A549 (cell line): ENCODE measurements at regions not wholly inside any gene's neighbourhood (a gene's known extent, or its start where the extent isn't known, plus 50 kb on each side); places are given as distances from the start of the nearest gene placed in this dataset.

Experiments
- ATAC-seq, 2 experiments: fragments of 200-7000 bp in 1 of 2; fragments of >200 bp in 1 of 2; cut with Nextera tagmentation in 1 of 2; cut with Tn5 transposase in 1 of 2; 3 replicates each; pipeline versions ENCODE4 v1.8.0 to v1.9.1; 2018 to 2020; ENCODE audit warnings: mild to moderate bottlenecking in 1 of 2, moderate library complexity in 1 of 2
- CTCF ChIA-PET: fragments of 300-600 bp; sonication (Branson Sonifier 250); formaldehyde crosslinking; extraction: SDS; loops from one replicate; lab custom pipeline; 2021; ENCODE audit warnings: antibody characterized with exemption, inconsistent platforms; lab: Yijun Ruan, JAX
- POLR2A ChIA-PET: fragments of 350-600 bp; formaldehyde crosslinking; extraction: SDS; loops from one replicate; lab custom pipeline; 2021; ENCODE audit warnings: antibody characterized with exemption, inconsistent platforms; lab: Yijun Ruan, JAX
- DNase-seq, 2 experiments: peaks; one replicate each; pipeline versions ENCODE4 v3.0.0 to v3.0.0-alpha.2; 2011 to 2016; ENCODE audit warnings: low read depth in 1 of 2, low spot score in 1 of 2
- FAIRE-seq: peaks from 2 replicates; lab custom pipeline; 2011; peaks lifted over from hg19 to GRCh38; lab: Jason Lieb, UNC
- H3K27ac ChIP-seq, 2 experiments: fragments of >200 bp; sonication (Bioruptor Twin); formaldehyde crosslinking; 3 replicates each; pipeline ENCODE4 v1.5.1; 2016 to 2017
- H3K4me1 ChIP-seq: fragments of >200 bp; sonication (Bioruptor Twin); formaldehyde crosslinking; 3 replicates; pipeline ENCODE4 v1.6.1; 2016
- H3K4me2 ChIP-seq: fragments of >200 bp; sonication (Bioruptor Twin); formaldehyde crosslinking; 3 replicates; pipeline ENCODE4 v1.6.1; 2016
- H3K4me3 ChIP-seq: fragments of >200 bp; sonication (Bioruptor Twin); formaldehyde crosslinking; 3 replicates; pipeline ENCODE4 v1.5.1; 2016
- H3K9me3 ChIP-seq: fragments of >200 bp; sonication (Bioruptor Twin); formaldehyde crosslinking; 3 replicates; pipeline ENCODE4 v1.6.1; 2016
- FOSB ChIP-seq: fragments of 250-450 bp; sonication (Bioruptor Pico); IDR thresholded peaks from 2 replicates; pipeline ENCODE4 v1.5.0; 2020; ENCODE audit warnings: mild to moderate bottlenecking, moderate library complexity
- FOSL2 ChIP-seq, 2 experiments: fragments of 450-650 bp in 1 of 2; fragments of >200 bp in 1 of 2; sonication (Bioruptor Twin) in 1 of 2; formaldehyde crosslinking; IDR thresholded peaks; 2 replicates each; pipeline versions ENCODE4 v1.5.0 to v1.6.1; 2016 to 2020; ENCODE audit warnings: mild to moderate bottlenecking in 1 of 2, moderate library complexity in 1 of 2
- GATA3 ChIP-seq: IDR thresholded peaks from 2 replicates; pipeline ENCODE4 v1.6.1; 2012; ENCODE audit warnings: borderline replicate concordance
- HDAC2 ChIP-seq: fragments of 200-600 bp; sonication (generic); IDR thresholded peaks from 2 replicates; pipeline ENCODE4 v1.6.1; 2016
- JUN ChIP-seq, 2 experiments: fragments of >200 bp; sonication (Bioruptor Twin); formaldehyde crosslinking; IDR thresholded peaks; 2 replicates in 1 of 2; 3 replicates in 1 of 2; pipeline ENCODE4 v1.6.1; 2016 to 2017
- NFE2L2 ChIP-seq: fragments of 150-350 bp; conservative IDR thresholded peaks from 2 replicates; pipeline ENCODE4 v1.6.1; 2014; ENCODE audit warnings: low read length
- NPAS2 ChIP-seq: fragments of 250-450 bp; sonication (Bioruptor Pico); IDR thresholded peaks from 2 replicates; pipeline ENCODE4 v1.8.0; 2022; ENCODE audit warnings: mild to moderate bottlenecking, moderate library complexity, borderline replicate concordance
- PHF8 ChIP-seq: fragments of 200-600 bp; sonication (generic); IDR thresholded peaks from 2 replicates; pipeline ENCODE4 v1.6.1; 2016; ENCODE audit warnings: low read depth, mild to moderate bottlenecking, antibody characterized with exemption, moderate library complexity, borderline replicate concordance
- RNF2 ChIP-seq: fragments of 200-600 bp; sonication (generic); IDR thresholded peaks from 2 replicates; pipeline ENCODE4 v1.6.1; 2016; ENCODE audit warnings: low read depth, mild to moderate bottlenecking, antibody characterized with exemption, moderate library complexity, borderline replicate concordance
- TFCP2L1 ChIP-seq: fragments of 250-450 bp; sonication (Bioruptor Pico); IDR thresholded peaks from 2 replicates; pipeline ENCODE4 v1.5.0; 2021; ENCODE audit warnings: mild to moderate bottlenecking
- ZC3H11A ChIP-seq: fragments of 450-650 bp; IDR thresholded peaks from 2 replicates; pipeline ENCODE4 v1.6.1; 2014; ENCODE audit warnings: antibody characterized with exemption, mild to moderate bottlenecking
- WGBS: methylation state at CpG from one replicate; pipeline ENCODE4 v1.1.6; 2017; ENCODE audit errors: missing lambda C conversion rate; 5-methylcytosine and 5-hydroxymethylcytosine counted together
- TF ChIP-seq, protein P1 (sequence below): fragments of >200 bp; sonication (Bioruptor Twin); formaldehyde crosslinking; IDR thresholded peaks from 3 replicates; pipeline ENCODE4 v1.5.1; 2016
- TF ChIP-seq, protein P2 (sequence below): IDR thresholded peaks from 2 replicates; pipeline ENCODE4 v1.6.1; 2012
- TF ChIP-seq, protein P3 (sequence below): fragments of 200-600 bp; sonication (generic); IDR thresholded peaks from 2 replicates; pipeline ENCODE4 v1.6.1; 2016; ENCODE audit warnings: antibody characterized with exemption, mild to moderate bottlenecking, moderate library complexity
- TF ChIP-seq, protein P4 (sequence below): fragments of >200 bp; sonication (Bioruptor Twin); formaldehyde crosslinking; IDR thresholded peaks from 3 replicates; pipeline ENCODE4 v1.6.1; 2016
- TF ChIP-seq, protein P5 (sequence below): fragments of 450-650 bp; IDR thresholded peaks from 2 replicates; pipeline ENCODE4 v1.6.1; 2014; ENCODE audit warnings: antibody characterized with exemption

DNA sequence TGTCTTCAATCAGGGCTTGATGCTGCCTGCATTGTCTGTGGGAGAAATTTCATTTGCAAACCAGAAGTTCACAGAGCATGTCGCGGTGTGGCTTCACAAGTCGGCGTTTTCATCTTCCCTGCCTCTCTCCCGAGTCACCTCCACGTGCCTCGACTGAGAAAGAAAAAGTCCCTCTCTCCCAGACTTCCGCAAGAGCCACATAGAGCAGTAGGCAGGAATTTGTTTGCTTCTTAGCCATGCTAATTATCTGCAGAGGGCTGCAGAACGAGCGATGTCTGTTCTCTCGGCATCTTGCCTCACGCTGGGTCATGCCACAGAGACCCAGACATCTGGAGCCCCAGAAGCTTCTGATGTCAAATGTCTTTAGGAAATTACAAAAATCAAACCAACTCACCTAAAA lies 272.2 kb downstream of the TCF7L2 start:
- WGBS: 78% methylated on average over 12 of the region's 12 CpGs
- POLR2A ChIA-PET: no interaction called here
- CTCF ChIA-PET: interaction anchor here (1.3 kb wide), 1 partner anchor 12 kb away, joined by 3 read pairs; no protein-coding TSS in a partner anchor
- DNase-seq: no peak
- no peak for ATAC-seq
- no peaks in the 10 kb centered on the region for H3K4me1 ChIP-seq
- no peak overlapping the region for H3K27ac ChIP-seq
- H3K4me3 ChIP-seq: no peak overlapping the region
- no peak for TF ChIP-seq HDAC2
- TF ChIP-seq NFE2L2: no peak
- H3K9me3 ChIP-seq: no peaks in the 10 kb centered on the region
- H3K4me2 ChIP-seq: no peak overlapping the region
- no peak for FAIRE-seq

DNA sequence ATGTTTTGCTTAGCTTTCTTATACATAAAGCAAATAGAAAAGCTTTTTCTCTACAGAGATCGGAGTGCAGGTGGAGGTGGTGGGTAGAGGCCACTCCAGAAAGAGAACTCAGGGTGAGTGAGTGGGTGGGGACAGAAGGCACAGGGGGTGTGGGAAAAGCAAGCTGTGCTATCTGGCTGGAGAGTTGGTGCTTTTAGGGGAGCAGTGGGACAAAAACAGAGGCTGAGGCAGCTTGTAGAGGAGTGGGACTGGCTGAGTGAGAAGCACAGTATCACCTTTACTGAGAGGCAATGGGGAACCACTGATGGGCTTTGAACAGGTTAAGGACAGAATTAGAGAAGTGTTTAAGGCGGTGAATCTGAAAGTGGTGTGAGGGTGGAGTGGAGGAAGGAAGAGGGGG lies 275.3 kb downstream of the TCF7L2 start:
- no peak for FAIRE-seq
- POLR2A ChIA-PET: no interaction called here

DNA sequence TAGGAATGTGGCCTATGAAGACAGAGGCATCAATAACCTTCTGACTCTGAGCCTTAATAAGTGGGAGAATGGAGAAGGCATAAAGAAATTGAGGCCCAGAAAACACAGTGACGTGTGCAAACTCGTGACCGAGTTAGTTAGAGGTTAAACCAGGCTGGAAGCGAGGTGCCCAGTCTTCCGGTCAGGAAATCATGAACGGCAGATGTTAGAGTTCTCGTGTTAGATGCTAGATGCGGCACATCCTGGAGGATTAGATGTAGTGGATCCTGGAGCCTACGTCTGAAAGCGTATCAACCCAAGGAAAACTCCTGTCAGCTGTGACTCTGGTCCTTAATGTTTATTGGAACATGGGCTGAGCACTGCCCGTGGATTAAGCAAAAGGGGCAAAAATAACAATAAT lies 275.9 kb downstream of the TCF7L2 start:
- ATAC-seq: no peak
- H3K4me1 ChIP-seq: no peaks in the 10 kb centered on the region
- DNase-seq: no peak
- WGBS: 76% methylated on average over 11 of the region's 11 CpGs
- no peak overlapping the region for H3K4me3 ChIP-seq
- no peak for FAIRE-seq
- no peak overlapping the region for H3K27ac ChIP-seq
- TF ChIP-seq FOSB (CRISPR knock-in tag) (no peak), PHF8 (no peak), RNF2 (no peak), JUN (IDR thresholded peaks at IDR 0.05) (no peak), TFCP2L1 (no peak), NPAS2 (CRISPR knock-in tag) (no peak), GATA3 (no peak), FOSL2 (IDR thresholded peaks at IDR 0.05) (no peak), FOSL2 (CRISPR knock-in tag; IDR thresholded peaks at IDR 0.05) (no peak)
- TF ChIP-seq, protein P1, sequence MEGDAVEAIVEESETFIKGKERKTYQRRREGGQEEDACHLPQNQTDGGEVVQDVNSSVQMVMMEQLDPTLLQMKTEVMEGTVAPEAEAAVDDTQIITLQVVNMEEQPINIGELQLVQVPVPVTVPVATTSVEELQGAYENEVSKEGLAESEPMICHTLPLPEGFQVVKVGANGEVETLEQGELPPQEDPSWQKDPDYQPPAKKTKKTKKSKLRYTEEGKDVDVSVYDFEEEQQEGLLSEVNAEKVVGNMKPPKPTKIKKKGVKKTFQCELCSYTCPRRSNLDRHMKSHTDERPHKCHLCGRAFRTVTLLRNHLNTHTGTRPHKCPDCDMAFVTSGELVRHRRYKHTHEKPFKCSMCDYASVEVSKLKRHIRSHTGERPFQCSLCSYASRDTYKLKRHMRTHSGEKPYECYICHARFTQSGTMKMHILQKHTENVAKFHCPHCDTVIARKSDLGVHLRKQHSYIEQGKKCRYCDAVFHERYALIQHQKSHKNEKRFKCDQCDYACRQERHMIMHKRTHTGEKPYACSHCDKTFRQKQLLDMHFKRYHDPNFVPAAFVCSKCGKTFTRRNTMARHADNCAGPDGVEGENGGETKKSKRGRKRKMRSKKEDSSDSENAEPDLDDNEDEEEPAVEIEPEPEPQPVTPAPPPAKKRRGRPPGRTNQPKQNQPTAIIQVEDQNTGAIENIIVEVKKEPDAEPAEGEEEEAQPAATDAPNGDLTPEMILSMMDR: no peak
- TF ChIP-seq, protein P2, sequence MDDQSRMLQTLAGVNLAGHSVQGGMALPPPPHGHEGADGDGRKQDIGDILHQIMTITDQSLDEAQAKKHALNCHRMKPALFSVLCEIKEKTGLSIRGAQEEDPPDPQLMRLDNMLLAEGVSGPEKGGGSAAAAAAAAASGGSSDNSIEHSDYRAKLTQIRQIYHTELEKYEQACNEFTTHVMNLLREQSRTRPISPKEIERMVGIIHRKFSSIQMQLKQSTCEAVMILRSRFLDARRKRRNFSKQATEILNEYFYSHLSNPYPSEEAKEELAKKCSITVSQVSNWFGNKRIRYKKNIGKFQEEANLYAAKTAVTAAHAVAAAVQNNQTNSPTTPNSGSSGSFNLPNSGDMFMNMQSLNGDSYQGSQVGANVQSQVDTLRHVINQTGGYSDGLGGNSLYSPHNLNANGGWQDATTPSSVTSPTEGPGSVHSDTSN: no peak
- TF ChIP-seq, protein P3, sequence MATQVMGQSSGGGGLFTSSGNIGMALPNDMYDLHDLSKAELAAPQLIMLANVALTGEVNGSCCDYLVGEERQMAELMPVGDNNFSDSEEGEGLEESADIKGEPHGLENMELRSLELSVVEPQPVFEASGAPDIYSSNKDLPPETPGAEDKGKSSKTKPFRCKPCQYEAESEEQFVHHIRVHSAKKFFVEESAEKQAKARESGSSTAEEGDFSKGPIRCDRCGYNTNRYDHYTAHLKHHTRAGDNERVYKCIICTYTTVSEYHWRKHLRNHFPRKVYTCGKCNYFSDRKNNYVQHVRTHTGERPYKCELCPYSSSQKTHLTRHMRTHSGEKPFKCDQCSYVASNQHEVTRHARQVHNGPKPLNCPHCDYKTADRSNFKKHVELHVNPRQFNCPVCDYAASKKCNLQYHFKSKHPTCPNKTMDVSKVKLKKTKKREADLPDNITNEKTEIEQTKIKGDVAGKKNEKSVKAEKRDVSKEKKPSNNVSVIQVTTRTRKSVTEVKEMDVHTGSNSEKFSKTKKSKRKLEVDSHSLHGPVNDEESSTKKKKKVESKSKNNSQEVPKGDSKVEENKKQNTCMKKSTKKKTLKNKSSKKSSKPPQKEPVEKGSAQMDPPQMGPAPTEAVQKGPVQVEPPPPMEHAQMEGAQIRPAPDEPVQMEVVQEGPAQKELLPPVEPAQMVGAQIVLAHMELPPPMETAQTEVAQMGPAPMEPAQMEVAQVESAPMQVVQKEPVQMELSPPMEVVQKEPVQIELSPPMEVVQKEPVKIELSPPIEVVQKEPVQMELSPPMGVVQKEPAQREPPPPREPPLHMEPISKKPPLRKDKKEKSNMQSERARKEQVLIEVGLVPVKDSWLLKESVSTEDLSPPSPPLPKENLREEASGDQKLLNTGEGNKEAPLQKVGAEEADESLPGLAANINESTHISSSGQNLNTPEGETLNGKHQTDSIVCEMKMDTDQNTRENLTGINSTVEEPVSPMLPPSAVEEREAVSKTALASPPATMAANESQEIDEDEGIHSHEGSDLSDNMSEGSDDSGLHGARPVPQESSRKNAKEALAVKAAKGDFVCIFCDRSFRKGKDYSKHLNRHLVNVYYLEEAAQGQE: no peak
- TF ChIP-seq, protein P4, sequence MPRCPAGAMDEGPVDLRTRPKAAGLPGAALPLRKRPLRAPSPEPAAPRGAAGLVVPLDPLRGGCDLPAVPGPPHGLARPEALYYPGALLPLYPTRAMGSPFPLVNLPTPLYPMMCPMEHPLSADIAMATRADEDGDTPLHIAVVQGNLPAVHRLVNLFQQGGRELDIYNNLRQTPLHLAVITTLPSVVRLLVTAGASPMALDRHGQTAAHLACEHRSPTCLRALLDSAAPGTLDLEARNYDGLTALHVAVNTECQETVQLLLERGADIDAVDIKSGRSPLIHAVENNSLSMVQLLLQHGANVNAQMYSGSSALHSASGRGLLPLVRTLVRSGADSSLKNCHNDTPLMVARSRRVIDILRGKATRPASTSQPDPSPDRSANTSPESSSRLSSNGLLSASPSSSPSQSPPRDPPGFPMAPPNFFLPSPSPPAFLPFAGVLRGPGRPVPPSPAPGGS: no peak
- TF ChIP-seq, protein P5, sequence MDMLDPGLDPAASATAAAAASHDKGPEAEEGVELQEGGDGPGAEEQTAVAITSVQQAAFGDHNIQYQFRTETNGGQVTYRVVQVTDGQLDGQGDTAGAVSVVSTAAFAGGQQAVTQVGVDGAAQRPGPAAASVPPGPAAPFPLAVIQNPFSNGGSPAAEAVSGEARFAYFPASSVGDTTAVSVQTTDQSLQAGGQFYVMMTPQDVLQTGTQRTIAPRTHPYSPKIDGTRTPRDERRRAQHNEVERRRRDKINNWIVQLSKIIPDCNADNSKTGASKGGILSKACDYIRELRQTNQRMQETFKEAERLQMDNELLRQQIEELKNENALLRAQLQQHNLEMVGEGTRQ: no peak
- TF ChIP-seq, all 56 proteins: peak for 0
- CTCF ChIA-PET: no interaction called here
- POLR2A ChIA-PET: no interaction called here
- H3K9me3 ChIP-seq: no peaks in the 10 kb centered on the region
- no peak overlapping the region for H3K4me2 ChIP-seq

More for the DNA sequence above, 275.3 kb downstream of the TCF7L2 start:
- DNase-seq: no peak
- H3K4me2 ChIP-seq: no peak overlapping the region
- TF ChIP-seq ZC3H11A: no peak
- TF ChIP-seq, all 56 proteins: peak for 0
- CTCF ChIA-PET: no interaction called here
- Histone ChIP-seq H3K4me3 (no peak overlapping the region), H3K9me3 (no peaks in the 10 kb centered on the region), H3K27ac (no peak overlapping the region), H3K4me1 (no peaks in the 10 kb centered on the region)
- 96% methylated on average over 2 of the region's 2 CpGs for WGBS
- ATAC-seq: no peak
